ENCODE measurements at regions not wholly inside any gene's neighbourhood (a gene's known extent, or its start where the extent isn't known, plus 50 kb on each side); places are given as distances from the start of the nearest gene placed in this dataset.
"Not testable (repeated sequence)": the region's sequence is repeated elsewhere in the genome, so short reads cannot be mapped to it uniquely, and the experiment has no call there.

GRCh38 chr6:165841153-165841558 lies 178.1 kb upstream of the PDE10A start:
- Histone ChIP-seq H3K4me3 (ENCODE audit: low read length) (no peak overlapping the region), H3K9me3 (ENCODE audit: control insufficient read depth, low read length) (no peaks in the 10 kb centered on the region), H3K36me3 (ENCODE audit: control insufficient read depth, insufficient read depth, low read length, severe bottlenecking) (no peaks in the 10 kb centered on the region), H3K9ac (ENCODE audit: low read length) (no peak overlapping the region), H3K27me3 (replicated peaks; ENCODE audit: control insufficient read depth, insufficient read depth, low read length) (peaks cover 18% of the 10 kb centered on the region), H3K4me1 (ENCODE audit: control insufficient read depth, insufficient read depth, low read length) (peaks cover 4% of the 10 kb centered on the region)
- DNase-seq (ENCODE audit: low read depth): no peak

- no peaks in the 10 kb centered on the region for H3K36me3 ChIP-seq (ENCODE audit: control insufficient read depth, insufficient read depth, low read length, severe bottlenecking)
- peaks cover 27% of the 10 kb centered on the region for H3K27me3 ChIP-seq (replicated peaks; ENCODE audit: control insufficient read depth, insufficient read depth, low read length)
Measured at GRCh38 chr6:165837948-165838745, 175.1 kb upstream of the PDE10A start.

GRCh38 chr6:165836648-165837047 lies 173.6 kb upstream of the PDE10A start:
- not testable (repeated sequence) for H3K9me3 ChIP-seq (ENCODE audit: control insufficient read depth, low read length); H3K9ac ChIP-seq (ENCODE audit: low read length); H3K4me1 ChIP-seq (ENCODE audit: control insufficient read depth, insufficient read depth, low read length); H3K4me3 ChIP-seq (ENCODE audit: low read length); DNase-seq (ENCODE audit: low read depth); H3K36me3 ChIP-seq (ENCODE audit: control insufficient read depth, insufficient read depth, low read length, severe bottlenecking)
- H3K27me3 ChIP-seq (replicated peaks; ENCODE audit: control insufficient read depth, insufficient read depth, low read length): peaks cover 28% of the 10 kb centered on the region

More at GRCh38 chr6:165837948-165838745, 175.1 kb upstream of the PDE10A start:
- Histone ChIP-seq H3K9me3 (ENCODE audit: control insufficient read depth, low read length) (no peaks in the 10 kb centered on the region), H3K9ac (ENCODE audit: low read length) (no peak overlapping the region), H3K4me1 (ENCODE audit: control insufficient read depth, insufficient read depth, low read length) (no peaks in the 10 kb centered on the region), H3K4me3 (ENCODE audit: low read length) (no peak overlapping the region)
- DNase-seq (ENCODE audit: low read depth): no peak

GRCh38 chr6:165835410-165835851 lies 172.4 kb upstream of the PDE10A start:
- Histone ChIP-seq H3K9me3 (ENCODE audit: control insufficient read depth, low read length) (no peaks in the 10 kb centered on the region), H3K4me1 (ENCODE audit: control insufficient read depth, insufficient read depth, low read length) (no peaks in the 10 kb centered on the region), H3K4me3 (ENCODE audit: low read length) (no peak overlapping the region), H3K36me3 (ENCODE audit: control insufficient read depth, insufficient read depth, low read length, severe bottlenecking) (no peaks in the 10 kb centered on the region), H3K9ac (ENCODE audit: low read length) (no peak overlapping the region), H3K27me3 (replicated peaks; ENCODE audit: control insufficient read depth, insufficient read depth, low read length) (peaks cover 28% of the 10 kb centered on the region)
- no peak for DNase-seq (ENCODE audit: low read depth)

DNA sequence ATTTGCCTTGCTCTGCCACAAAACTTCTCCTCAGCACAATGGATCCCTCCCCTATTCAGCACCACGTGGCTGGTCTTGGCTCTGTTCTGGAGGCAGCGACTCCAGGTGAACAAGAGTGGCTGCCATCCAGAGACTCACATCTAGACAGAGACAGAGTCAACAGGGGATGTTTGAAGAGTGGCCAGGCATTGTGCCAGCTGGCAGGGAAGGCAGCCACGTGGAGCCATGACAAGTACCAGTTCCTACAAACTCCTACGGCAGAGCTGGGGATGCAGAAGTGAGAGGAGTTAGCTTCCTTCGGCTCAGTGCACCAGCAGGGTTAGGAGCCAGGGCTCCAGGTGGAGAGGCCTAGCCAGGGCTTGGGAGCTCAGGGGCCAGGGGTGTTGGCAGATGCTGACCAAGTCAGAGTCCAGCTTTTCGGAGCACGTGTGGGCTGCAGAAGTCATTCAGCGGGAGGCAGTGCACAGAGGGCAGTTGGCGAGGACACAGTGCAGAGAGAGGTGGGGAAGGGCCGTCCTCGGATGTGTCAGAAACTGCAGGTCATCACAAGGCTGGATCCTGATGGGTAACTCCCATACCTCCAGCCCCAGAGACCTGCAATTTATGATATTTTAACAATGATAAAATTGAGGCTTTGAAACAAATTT lies 171.7 kb upstream of the PDE10A start:
- no peaks in the 10 kb centered on the region for H3K4me1 ChIP-seq (ENCODE audit: control insufficient read depth, insufficient read depth, low read length)

DNA sequence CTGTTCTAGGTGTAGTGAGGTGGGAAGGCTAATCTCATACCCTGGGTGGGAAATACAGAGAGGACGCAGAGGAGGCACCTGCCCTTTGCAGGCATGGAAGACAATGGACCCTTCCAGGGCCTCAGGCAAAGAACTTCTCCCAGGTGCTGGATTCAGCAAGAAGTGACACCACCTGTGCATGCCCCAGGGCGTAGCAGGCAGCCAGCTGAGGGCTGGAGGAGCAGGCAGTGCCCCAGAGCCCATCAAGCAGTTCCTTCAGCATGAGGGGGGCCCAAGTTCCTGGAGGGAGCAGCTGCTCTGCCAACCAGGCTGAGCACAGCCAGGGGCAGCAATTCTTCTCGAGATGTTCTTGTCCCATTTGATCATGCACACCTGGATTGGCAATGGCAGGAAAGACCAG lies 170.3 kb upstream of the PDE10A start:
- Histone ChIP-seq H3K4me3 (ENCODE audit: low read length) (no peak overlapping the region), H3K9ac (ENCODE audit: low read length) (no peak overlapping the region), H3K9me3 (ENCODE audit: control insufficient read depth, low read length) (no peaks in the 10 kb centered on the region), H3K4me1 (ENCODE audit: control insufficient read depth, insufficient read depth, low read length) (no peaks in the 10 kb centered on the region), H3K27me3 (replicated peaks; ENCODE audit: control insufficient read depth, insufficient read depth, low read length) (peaks cover 28% of the 10 kb centered on the region), H3K36me3 (ENCODE audit: control insufficient read depth, insufficient read depth, low read length, severe bottlenecking) (no peaks in the 10 kb centered on the region)
- DNase-seq (ENCODE audit: low read depth): no peak

More for the DNA sequence above, 171.7 kb upstream of the PDE10A start:
- DNase-seq (ENCODE audit: low read depth): no peak
- Histone ChIP-seq H3K4me3 (ENCODE audit: low read length) (no peak overlapping the region), H3K36me3 (ENCODE audit: control insufficient read depth, insufficient read depth, low read length, severe bottlenecking) (no peaks in the 10 kb centered on the region), H3K9ac (ENCODE audit: low read length) (no peak overlapping the region), H3K9me3 (ENCODE audit: control insufficient read depth, low read length) (no peaks in the 10 kb centered on the region), H3K27me3 (replicated peaks; ENCODE audit: control insufficient read depth, insufficient read depth, low read length) (peaks cover 28% of the 10 kb centered on the region)

DNA sequence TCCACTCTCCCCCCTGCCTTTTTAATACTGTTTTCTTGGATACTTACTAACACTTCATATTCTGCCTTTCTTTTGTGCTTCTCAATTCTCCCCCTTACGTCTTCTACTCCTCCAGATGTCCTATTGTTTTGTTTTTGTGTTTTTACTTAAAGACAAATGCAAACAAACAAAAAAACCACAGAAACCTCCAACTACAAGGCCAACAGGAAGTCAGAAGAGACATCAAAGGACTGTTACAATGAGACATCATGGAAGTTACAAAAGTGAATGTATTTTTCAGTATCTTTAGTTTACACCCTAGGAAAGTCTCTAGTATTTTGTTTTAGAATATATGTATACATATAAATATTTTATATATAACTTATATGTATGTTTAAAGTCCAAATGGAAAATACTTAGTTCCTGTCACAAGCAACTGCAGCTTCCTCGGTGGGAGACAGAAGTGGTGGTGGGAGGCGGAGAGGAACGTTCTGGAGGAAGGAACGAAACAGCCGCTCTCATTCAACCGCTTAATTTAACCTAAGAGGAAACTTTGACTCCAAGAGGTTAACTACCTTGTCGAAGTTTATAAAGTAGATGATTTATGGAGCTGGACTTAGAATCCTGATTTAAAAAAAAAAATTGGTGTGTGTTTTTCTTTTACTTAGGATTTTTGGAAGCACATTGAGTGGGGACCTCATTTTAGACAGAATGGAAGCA lies 168.9 kb upstream of the PDE10A start:
- no peak for DNase-seq (ENCODE audit: low read depth)
- peaks cover 28% of the 10 kb centered on the region for H3K27me3 ChIP-seq (replicated peaks; ENCODE audit: control insufficient read depth, insufficient read depth, low read length)
- H3K9ac ChIP-seq (ENCODE audit: low read length): no peak overlapping the region
- H3K4me1 ChIP-seq (ENCODE audit: control insufficient read depth, insufficient read depth, low read length): no peaks in the 10 kb centered on the region
- no peaks in the 10 kb centered on the region for H3K9me3 ChIP-seq (ENCODE audit: control insufficient read depth, low read length)
- H3K4me3 ChIP-seq (ENCODE audit: low read length): no peak overlapping the region
- no peaks in the 10 kb centered on the region for H3K36me3 ChIP-seq (ENCODE audit: control insufficient read depth, insufficient read depth, low read length, severe bottlenecking)

- Histone ChIP-seq H3K27me3 (replicated peaks; ENCODE audit: control insufficient read depth, insufficient read depth, low read length) (peaks cover 28% of the 10 kb centered on the region), H3K4me1 (ENCODE audit: control insufficient read depth, insufficient read depth, low read length) (no peaks in the 10 kb centered on the region), H3K9me3 (ENCODE audit: control insufficient read depth, low read length) (no peaks in the 10 kb centered on the region), H3K4me3 (ENCODE audit: low read length) (no peak overlapping the region), H3K9ac (ENCODE audit: low read length) (no peak overlapping the region), H3K36me3 (ENCODE audit: control insufficient read depth, insufficient read depth, low read length, severe bottlenecking) (no peaks in the 10 kb centered on the region)
- DNase-seq (ENCODE audit: low read depth): no peak
Measured at GRCh38 chr6:165830761-165831160, 167.7 kb upstream of the PDE10A start.

DNA sequence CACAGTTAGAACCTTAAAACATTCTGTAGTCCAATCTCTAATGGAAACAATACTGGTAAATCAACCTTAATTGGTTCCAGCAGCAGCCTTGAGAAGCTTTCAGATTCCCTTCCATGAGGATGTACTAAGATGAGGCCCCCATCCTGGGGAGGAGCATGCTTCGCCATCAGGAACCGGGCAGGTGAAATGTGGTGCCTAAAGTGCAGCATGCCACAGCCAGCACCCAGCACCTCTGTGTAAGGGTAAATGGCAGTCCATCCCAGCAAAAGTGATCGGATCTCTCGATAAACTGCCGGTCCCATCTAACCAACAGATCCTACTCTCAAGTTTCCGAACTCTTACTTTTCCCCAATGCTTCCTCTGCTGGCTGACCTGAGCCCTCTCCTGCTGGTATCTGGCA lies 166.3 kb upstream of the PDE10A start:
- no peaks in the 10 kb centered on the region for H3K4me1 ChIP-seq (ENCODE audit: control insufficient read depth, insufficient read depth, low read length)
- H3K4me3 ChIP-seq (ENCODE audit: low read length): no peak overlapping the region
- no peaks in the 10 kb centered on the region for H3K9me3 ChIP-seq (ENCODE audit: control insufficient read depth, low read length)
- H3K36me3 ChIP-seq (ENCODE audit: control insufficient read depth, insufficient read depth, low read length, severe bottlenecking): no peaks in the 10 kb centered on the region
- H3K27me3 ChIP-seq (replicated peaks; ENCODE audit: control insufficient read depth, insufficient read depth, low read length): peaks cover 21% of the 10 kb centered on the region
- H3K9ac ChIP-seq (ENCODE audit: low read length): no peak overlapping the region
- DNase-seq (ENCODE audit: low read depth): no peak

GRCh38 chr6:165827190-165827518 lies 164.1 kb upstream of the PDE10A start:
- no peaks in the 10 kb centered on the region for H3K4me1 ChIP-seq (ENCODE audit: control insufficient read depth, insufficient read depth, low read length)
- DNase-seq (ENCODE audit: low read depth): no peak

DNA sequence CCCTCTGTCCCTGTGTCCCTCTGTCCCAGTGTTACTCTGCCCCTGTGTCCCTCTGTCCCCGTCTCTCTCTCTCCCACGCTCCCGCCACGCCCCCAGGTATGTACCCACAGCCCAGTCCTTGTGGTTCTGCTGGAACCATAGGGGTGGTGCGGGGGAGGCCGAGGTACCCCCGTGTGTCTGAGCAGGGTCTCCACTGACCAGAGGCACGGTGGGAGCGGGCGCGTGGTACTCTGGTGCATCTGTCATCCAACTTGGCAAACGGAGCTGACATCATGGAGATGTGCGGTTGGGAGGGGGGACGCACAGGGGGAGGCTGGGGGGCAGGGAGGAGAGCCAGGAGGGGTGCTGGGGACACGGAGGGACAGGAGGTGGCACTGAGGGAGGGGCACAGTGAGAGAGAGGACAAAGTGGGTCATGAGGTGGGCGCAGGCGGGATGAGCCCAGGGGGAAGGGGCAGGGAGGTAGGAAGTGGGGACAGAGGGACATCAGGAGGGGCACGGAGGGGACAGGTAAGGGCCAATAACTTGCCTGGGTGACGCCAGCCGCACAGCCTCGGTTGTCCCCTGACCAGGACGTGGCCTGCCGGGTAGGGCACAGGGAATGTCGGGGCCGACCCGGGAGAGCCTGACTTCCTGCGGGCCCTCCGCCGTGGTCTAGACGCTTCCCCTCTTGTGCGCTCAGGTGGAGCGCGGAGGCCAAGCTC lies 163.6 kb upstream of the PDE10A start:
- no peaks in the 10 kb centered on the region for H3K36me3 ChIP-seq (ENCODE audit: control insufficient read depth, insufficient read depth, low read length, severe bottlenecking)
- H3K4me1 ChIP-seq (ENCODE audit: control insufficient read depth, insufficient read depth, low read length): no peaks in the 10 kb centered on the region
- no peak for DNase-seq (ENCODE audit: low read depth)
- no peak overlapping the region for H3K4me3 ChIP-seq (ENCODE audit: low read length)
- H3K27me3 ChIP-seq (replicated peaks; ENCODE audit: control insufficient read depth, insufficient read depth, low read length): no peaks in the 10 kb centered on the region
- H3K9ac ChIP-seq (ENCODE audit: low read length): no peak overlapping the region
- no peaks in the 10 kb centered on the region for H3K9me3 ChIP-seq (ENCODE audit: control insufficient read depth, low read length)

More at GRCh38 chr6:165827190-165827518, 164.1 kb upstream of the PDE10A start:
- Histone ChIP-seq H3K9ac (ENCODE audit: low read length) (no peak overlapping the region), H3K4me3 (ENCODE audit: low read length) (no peak overlapping the region), H3K27me3 (replicated peaks; ENCODE audit: control insufficient read depth, insufficient read depth, low read length) (no peaks in the 10 kb centered on the region), H3K9me3 (ENCODE audit: control insufficient read depth, low read length) (no peaks in the 10 kb centered on the region), H3K36me3 (ENCODE audit: control insufficient read depth, insufficient read depth, low read length, severe bottlenecking) (no peaks in the 10 kb centered on the region)

All from adipocyte (in vitro differentiated cells).